Neural cell (in vitro differentiated cells): ENCODE measurements at regions not wholly inside any gene's neighbourhood (a gene's known extent, or its start where the extent isn't known, plus 50 kb on each side); places are given as distances from the start of the nearest gene placed in this dataset.

Experiments
- CTCF ChIP-seq: fragments of 450-650 bp; IDR thresholded peaks from 2 replicates; pipeline ENCODE4 v1.5.1; 2014; ENCODE audit warnings: antibody characterized with exemption, mild to moderate bottlenecking, moderate library complexity; ENCODE audit not compliant: poor library complexity, severe bottlenecking
- MXI1 ChIP-seq: fragments of 450-650 bp; conservative IDR thresholded peaks from 2 replicates; pipeline ENCODE4 v1.6.1; 2014; ENCODE audit warnings: antibody characterized with exemption, mild to moderate bottlenecking; ENCODE audit not compliant: poor library complexity, severe bottlenecking
- TF ChIP-seq, protein P1 (sequence below): IDR thresholded peaks from 2 replicates; pipeline ENCODE4 v1.6.1; 2012; ENCODE audit warnings: borderline replicate concordance

GRCh38 chr6:116996842-116997241, 119.8 kb downstream of the RFX6 start:
- TF ChIP-seq CTCF (no peak), MXI1 (no peak)
- TF ChIP-seq, protein P1, sequence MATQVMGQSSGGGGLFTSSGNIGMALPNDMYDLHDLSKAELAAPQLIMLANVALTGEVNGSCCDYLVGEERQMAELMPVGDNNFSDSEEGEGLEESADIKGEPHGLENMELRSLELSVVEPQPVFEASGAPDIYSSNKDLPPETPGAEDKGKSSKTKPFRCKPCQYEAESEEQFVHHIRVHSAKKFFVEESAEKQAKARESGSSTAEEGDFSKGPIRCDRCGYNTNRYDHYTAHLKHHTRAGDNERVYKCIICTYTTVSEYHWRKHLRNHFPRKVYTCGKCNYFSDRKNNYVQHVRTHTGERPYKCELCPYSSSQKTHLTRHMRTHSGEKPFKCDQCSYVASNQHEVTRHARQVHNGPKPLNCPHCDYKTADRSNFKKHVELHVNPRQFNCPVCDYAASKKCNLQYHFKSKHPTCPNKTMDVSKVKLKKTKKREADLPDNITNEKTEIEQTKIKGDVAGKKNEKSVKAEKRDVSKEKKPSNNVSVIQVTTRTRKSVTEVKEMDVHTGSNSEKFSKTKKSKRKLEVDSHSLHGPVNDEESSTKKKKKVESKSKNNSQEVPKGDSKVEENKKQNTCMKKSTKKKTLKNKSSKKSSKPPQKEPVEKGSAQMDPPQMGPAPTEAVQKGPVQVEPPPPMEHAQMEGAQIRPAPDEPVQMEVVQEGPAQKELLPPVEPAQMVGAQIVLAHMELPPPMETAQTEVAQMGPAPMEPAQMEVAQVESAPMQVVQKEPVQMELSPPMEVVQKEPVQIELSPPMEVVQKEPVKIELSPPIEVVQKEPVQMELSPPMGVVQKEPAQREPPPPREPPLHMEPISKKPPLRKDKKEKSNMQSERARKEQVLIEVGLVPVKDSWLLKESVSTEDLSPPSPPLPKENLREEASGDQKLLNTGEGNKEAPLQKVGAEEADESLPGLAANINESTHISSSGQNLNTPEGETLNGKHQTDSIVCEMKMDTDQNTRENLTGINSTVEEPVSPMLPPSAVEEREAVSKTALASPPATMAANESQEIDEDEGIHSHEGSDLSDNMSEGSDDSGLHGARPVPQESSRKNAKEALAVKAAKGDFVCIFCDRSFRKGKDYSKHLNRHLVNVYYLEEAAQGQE, result no peak
